Activated CD8-positive, alpha-beta T cell treated with anti-CD3 and anti-CD28 coated beads for 36 hours (primary cell): ENCODE measurements at regions not wholly inside any gene's neighbourhood (a gene's known extent, or its start where the extent isn't known, plus 50 kb on each side); places are given as distances from the start of the nearest gene placed in this dataset.

Experiments used
- ATAC-seq: fragments of 200-7000 bp; cut with Tn5 transposase; one replicate; pipeline ENCODE4 v1.10.0; 2021; ENCODE audit warnings: mild to moderate bottlenecking, moderate library complexity
- CTCF ChIA-PET: fragments of 350-600 bp; sonication (Branson Sonifier 250); formaldehyde crosslinking; loops from one replicate; lab custom pipeline; 2021; ENCODE audit warnings: antibody characterized with exemption; lab: Charles Lee
- POLR2A ChIA-PET: fragments of 350-600 bp; sonication (Branson Sonifier 250); formaldehyde crosslinking; loops from one replicate; lab custom pipeline; 2021; ENCODE audit warnings: antibody characterized with exemption; lab: Charles Lee
- DNase-seq: peaks from one replicate; pipeline ENCODE4 v3.0.0-alpha.2; 2020
- H3K27ac Mint-ChIP-seq: one replicate; pipeline ENCODE4 v1.8.0; 2021; ENCODE audit warnings: mild to moderate bottlenecking, mixed read lengths
- H3K27me3 Mint-ChIP-seq: one replicate; pipeline ENCODE4 v1.8.0; 2021; ENCODE audit warnings: mixed read lengths
- H3K36me3 Mint-ChIP-seq: one replicate; pipeline ENCODE4 v1.8.0; 2021; ENCODE audit warnings: low read depth, mixed read lengths
- H3K4me1 Mint-ChIP-seq: one replicate; pipeline ENCODE4 v1.8.0; 2021; ENCODE audit warnings: low read depth, mixed read lengths
- H3K4me3 Mint-ChIP-seq: one replicate; pipeline ENCODE4 v1.8.0; 2021; ENCODE audit warnings: mild to moderate bottlenecking, moderate library complexity, mixed read lengths
- H3K9me3 Mint-ChIP-seq: one replicate; pipeline ENCODE4 v1.8.0; 2021; ENCODE audit warnings: mixed read lengths
- intact Hi-C: fragments of 100-400 bp; cut with micrococcal nuclease; formaldehyde crosslinking; loops from one replicate; pipeline ENCODE4 v1.10.0; 2022
- TF ChIP-seq, protein P1 (sequence below): fragments of 200-600 bp; IDR thresholded peaks from one replicate; pipeline ENCODE4 v1.8.0; 2022; ENCODE audit warnings: antibody characterized with exemption, mild to moderate bottlenecking

DNA sequence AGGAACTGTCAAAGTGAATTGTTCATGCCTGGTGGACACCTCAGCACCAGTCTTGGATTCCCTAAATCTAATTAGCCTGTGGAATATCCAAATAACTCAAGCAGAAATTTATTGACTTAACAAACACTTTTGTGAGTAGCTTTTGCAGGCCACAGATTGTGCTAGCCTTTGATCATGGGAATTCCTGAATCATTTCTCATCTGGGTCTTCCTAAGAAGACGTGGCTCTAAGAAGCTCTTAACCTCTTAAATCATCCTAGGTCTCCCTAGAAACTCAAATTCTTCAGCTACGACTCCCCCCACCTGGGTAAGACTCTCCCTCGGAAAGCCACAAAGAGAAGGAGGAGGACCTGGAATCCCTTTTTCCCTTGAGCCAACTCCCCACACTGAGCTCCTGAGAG is 53.8 kb upstream of the PSEN2 start:
- ChIA-PET CTCF (interaction anchor here (0.7 to 1.2 kb wide), 3 partner anchors 10 to 388 kb away, joined by 3 read pairs; no protein-coding TSS in a partner anchor), POLR2A (interaction anchor here (0.6 to 1.5 kb wide), 2 partner anchors 17 to 40 kb away, joined by 3 to 4 read pairs; no protein-coding TSS in a partner anchor)
- Mint-ChIP-seq H3K9me3 (no peaks in the 10 kb centered on the region), H3K27me3 (no peaks in the 10 kb centered on the region), H3K4me3 (no peak overlapping the region), H3K36me3 (no peaks in the 10 kb centered on the region), H3K27ac (no peak overlapping the region), H3K4me1 (peaks cover 2% of the 10 kb centered on the region)
- TF ChIP-seq, protein P1, sequence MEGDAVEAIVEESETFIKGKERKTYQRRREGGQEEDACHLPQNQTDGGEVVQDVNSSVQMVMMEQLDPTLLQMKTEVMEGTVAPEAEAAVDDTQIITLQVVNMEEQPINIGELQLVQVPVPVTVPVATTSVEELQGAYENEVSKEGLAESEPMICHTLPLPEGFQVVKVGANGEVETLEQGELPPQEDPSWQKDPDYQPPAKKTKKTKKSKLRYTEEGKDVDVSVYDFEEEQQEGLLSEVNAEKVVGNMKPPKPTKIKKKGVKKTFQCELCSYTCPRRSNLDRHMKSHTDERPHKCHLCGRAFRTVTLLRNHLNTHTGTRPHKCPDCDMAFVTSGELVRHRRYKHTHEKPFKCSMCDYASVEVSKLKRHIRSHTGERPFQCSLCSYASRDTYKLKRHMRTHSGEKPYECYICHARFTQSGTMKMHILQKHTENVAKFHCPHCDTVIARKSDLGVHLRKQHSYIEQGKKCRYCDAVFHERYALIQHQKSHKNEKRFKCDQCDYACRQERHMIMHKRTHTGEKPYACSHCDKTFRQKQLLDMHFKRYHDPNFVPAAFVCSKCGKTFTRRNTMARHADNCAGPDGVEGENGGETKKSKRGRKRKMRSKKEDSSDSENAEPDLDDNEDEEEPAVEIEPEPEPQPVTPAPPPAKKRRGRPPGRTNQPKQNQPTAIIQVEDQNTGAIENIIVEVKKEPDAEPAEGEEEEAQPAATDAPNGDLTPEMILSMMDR = no peak
- intact Hi-C loops = no loop called here
- ATAC-seq = no peak
- DNase-seq = no peak

DNA sequence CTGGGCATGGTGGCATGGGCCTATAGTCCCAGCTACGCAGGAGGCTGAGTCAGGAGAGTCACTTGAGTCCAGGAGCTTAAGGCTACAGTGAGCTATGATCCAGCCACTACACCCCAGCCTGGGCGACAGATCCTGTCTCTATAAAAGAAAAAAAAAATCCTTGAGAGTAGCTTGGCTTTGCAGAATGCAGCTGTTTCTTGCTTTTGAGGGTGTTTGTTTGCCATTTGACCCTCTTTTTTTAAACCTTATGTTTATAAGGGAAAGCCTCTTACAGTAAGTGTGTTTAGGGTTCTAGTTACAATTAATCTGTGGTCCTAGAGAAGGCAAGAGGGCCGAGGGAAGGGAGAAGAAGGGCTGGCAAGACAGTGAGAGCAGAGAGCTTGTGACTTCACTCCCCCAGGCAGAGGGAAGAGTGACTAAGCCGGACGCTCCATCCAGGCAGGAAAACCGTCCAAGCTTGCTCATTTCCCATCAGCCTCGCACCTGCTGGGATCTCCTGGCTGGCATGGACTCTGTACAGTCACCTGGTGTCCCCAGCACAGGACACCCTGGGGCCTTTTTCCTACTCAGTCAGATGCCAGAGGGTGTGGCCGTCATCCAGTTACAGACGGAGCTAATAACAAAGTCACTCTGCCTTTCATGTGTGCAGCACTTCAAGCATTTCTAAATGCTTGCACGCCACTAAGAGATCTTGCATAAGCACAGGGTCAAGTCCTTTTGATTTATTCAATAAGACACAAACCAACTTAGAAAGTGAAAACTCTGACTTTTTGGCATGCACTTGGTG is 55.5 kb upstream of the PSEN2 start:
- Mint-ChIP-seq H3K9me3 (no peaks in the 10 kb centered on the region), H3K27ac (no peak overlapping the region), H3K4me3 (no peak overlapping the region), H3K4me1 (no peaks in the 10 kb centered on the region), H3K27me3 (no peaks in the 10 kb centered on the region), H3K36me3 (no peaks in the 10 kb centered on the region)
- DNase-seq = no peak
- no peak for ATAC-seq
- ChIA-PET POLR2A (interaction anchor here (1.0 kb wide), 1 partner anchor 78 kb away, joined by 3 read pairs; no protein-coding TSS in a partner anchor), CTCF (interaction anchor here (0.9 to 1.3 kb wide), 5 partner anchors 8 to 259 kb away, joined by 3 to 5 read pairs (median 3); no protein-coding TSS in a partner anchor)
- intact Hi-C loops = no loop called here
- TF ChIP-seq, protein P1 = no peak

DNA sequence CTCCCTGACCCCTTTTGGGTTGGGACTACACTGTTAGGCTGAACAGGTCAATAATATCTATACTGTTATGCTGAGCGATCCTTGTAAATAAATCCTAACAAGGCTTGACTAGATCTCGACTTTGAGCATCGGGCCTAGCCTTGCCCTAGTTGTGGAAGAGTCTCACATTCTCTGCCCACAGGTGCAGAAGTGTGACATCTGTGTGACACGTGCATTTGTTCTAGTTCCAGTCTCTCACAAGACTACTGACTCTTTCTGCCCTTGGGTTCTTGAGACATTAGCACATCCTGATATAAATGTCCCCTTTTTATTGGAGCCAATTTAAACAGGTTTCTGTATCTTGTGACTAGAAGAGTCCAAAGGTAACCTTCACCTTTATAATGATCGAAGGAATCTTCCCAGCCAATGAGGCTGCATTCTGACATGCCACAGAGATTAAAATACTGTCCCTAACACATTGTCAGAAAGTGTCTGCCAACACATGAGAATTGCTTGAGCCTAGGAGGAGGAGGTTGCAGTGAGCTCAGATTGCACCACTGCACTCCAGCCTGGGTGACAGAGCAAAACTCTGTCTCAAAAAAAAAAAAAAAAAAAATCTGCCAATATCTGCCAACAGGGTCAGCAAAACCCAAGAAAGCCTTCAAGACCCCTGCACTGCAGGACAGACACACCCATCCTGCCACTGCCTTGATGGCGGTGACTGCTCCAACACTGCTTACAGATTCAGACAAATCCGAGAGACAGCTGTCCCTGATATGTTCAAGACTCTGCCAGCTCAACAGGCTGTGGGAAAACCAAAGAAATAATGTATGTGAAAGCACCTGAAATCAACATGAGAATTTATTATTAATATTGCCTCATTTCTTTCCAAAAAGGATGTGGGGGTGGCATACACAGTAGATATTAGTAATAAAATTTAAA is 56.5 kb upstream of the PSEN2 start:
- H3K4me1 Mint-ChIP-seq = no peaks in the 10 kb centered on the region
- no peak overlapping the region for H3K4me3 Mint-ChIP-seq
- TF ChIP-seq, protein P1 = no peak
- no peaks in the 10 kb centered on the region for H3K27me3 Mint-ChIP-seq
- ChIA-PET POLR2A (interaction anchor here (0.7 to 1.0 kb wide), 2 partner anchors 8 to 77 kb away, joined by 3 to 4 read pairs; no protein-coding TSS in a partner anchor), CTCF (no interaction called here)
- ATAC-seq (no peak), DNase-seq (no peak)
- intact Hi-C loops = no loop called here
- no peaks in the 10 kb centered on the region for H3K36me3 Mint-ChIP-seq
- H3K9me3 Mint-ChIP-seq = no peaks in the 10 kb centered on the region
- no peak overlapping the region for H3K27ac Mint-ChIP-seq

DNA sequence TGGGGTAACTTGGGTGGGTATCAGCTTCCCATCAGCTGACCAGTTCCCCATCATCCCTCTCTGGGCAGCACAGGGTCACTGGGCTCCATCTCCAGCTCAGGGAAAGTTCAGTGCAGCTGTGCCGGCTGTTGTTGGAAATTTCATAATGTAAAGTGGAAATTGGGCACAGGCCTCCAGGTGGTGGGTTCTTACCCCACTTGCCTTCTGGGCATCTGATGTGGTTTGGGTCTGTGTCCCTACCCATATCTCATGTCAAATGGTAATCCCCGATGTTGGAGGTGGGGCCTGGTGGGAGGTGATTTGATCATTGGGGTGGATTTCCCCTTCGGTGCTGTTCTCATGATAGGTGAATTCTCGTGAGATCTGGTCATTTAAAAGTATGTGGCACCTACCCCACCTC is 59.7 kb upstream of the PSEN2 start:
- no peak for DNase-seq
- CTCF ChIA-PET = interaction anchor here (1.5 to 1.8 kb wide), 2 partner anchors 48 to 185 kb away, joined by 3 to 6 read pairs; no protein-coding TSS in a partner anchor
- Mint-ChIP-seq H3K27me3 (no peaks in the 10 kb centered on the region), H3K36me3 (no peaks in the 10 kb centered on the region), H3K27ac (no peak overlapping the region), H3K9me3 (no peaks in the 10 kb centered on the region), H3K4me1 (peaks cover 3% of the 10 kb centered on the region), H3K4me3 (no peak overlapping the region)
- TF ChIP-seq, protein P1 = no peak
- no peak for ATAC-seq
- intact Hi-C loops = no loop called here
- POLR2A ChIA-PET = interaction anchor here (0.6 to 0.7 kb wide), 2 partner anchors 13 to 86 kb away, joined by 4 read pairs; no protein-coding TSS in a partner anchor
